ENCODE measurements at regions not wholly inside any gene's neighbourhood (a gene's known extent, or its start where the extent isn't known, plus 50 kb on each side); places are given as distances from the start of the nearest gene placed in this dataset.

- H3K9me3 ChIP-seq, result no peaks in the 10 kb centered on the region
- no peak overlapping the region for H3K27ac ChIP-seq
- peaks cover 0 to 7% of the 10 kb centered on the region in 2 donors for H3K4me1 ChIP-seq
- H3K27me3 ChIP-seq, result no peaks in the 10 kb centered on the region
- no peak overlapping the region for H3K4me3 ChIP-seq
- no peak for TF ChIP-seq CTCF (IDR thresholded peaks at IDR 0.05)
- DNase-seq (ENCODE audit: low spot score), result no peak
- H3K36me3 ChIP-seq, result no peaks in the 10 kb centered on the region
Observed at GRCh38 chr11:70625051-70625450, 226.7 kb downstream of the CTTN start.

- H3K27me3 ChIP-seq, result no peaks in the 10 kb centered on the region
- no peak for TF ChIP-seq CTCF (IDR thresholded peaks at IDR 0.05)
Observed at GRCh38 chr11:70625582-70626518, 227.5 kb downstream of the CTTN start.

GRCh38 chr11:70627219-70627618 is 228.9 kb downstream of the CTTN start:
- Histone ChIP-seq H3K27ac (no peak overlapping the region), H3K9me3 (no peaks in the 10 kb centered on the region), H3K36me3 (no peaks in the 10 kb centered on the region), H3K27me3 (no peaks in the 10 kb centered on the region), H3K4me1 (peaks cover 0 to 7% of the 10 kb centered on the region in 2 donors), H3K4me3 (no peak overlapping the region)
- TF ChIP-seq CTCF (IDR thresholded peaks at IDR 0.05), result no peak
- no peak for DNase-seq (ENCODE audit: low spot score)

More at GRCh38 chr11:70625582-70626518, 227.5 kb downstream of the CTTN start:
- H3K9me3 ChIP-seq, result no peaks in the 10 kb centered on the region
- H3K4me1 ChIP-seq, result peaks cover 0 to 7% of the 10 kb centered on the region in 2 donors
- H3K27ac ChIP-seq, result no peak overlapping the region
- no peak overlapping the region for H3K4me3 ChIP-seq
- no peak for DNase-seq (ENCODE audit: low spot score)
- H3K36me3 ChIP-seq, result no peaks in the 10 kb centered on the region

- peak overlapping the region in 1 of 2 donors; percentile 41 for H3K27ac ChIP-seq
- TF ChIP-seq CTCF (IDR thresholded peaks at IDR 0.05), result no peak
- H3K36me3 ChIP-seq, result no peaks in the 10 kb centered on the region
- H3K4me1 ChIP-seq, result peaks cover 0 to 7% of the 10 kb centered on the region in 2 donors
- no peak for DNase-seq (ENCODE audit: low spot score)
- H3K9me3 ChIP-seq, result no peaks in the 10 kb centered on the region
- no peak overlapping the region for H3K4me3 ChIP-seq
- no peaks in the 10 kb centered on the region for H3K27me3 ChIP-seq
Observed at GRCh38 chr11:70628176-70628854, 230.0 kb downstream of the CTTN start.

- DNase-seq (ENCODE audit: low spot score), result no peak
- H3K4me1 ChIP-seq, result peaks cover 0 to 7% of the 10 kb centered on the region in 2 donors
- no peak for TF ChIP-seq CTCF (IDR thresholded peaks at IDR 0.05)
- peak overlapping the region in 1 of 2 donors; percentile 41 for H3K27ac ChIP-seq
- H3K27me3 ChIP-seq, result no peaks in the 10 kb centered on the region
- no peaks in the 10 kb centered on the region for H3K9me3 ChIP-seq
- H3K36me3 ChIP-seq, result no peaks in the 10 kb centered on the region
- no peak overlapping the region for H3K4me3 ChIP-seq
Observed at GRCh38 chr11:70628855-70629844, 230.8 kb downstream of the CTTN start.

Data from right atrium auricular region (tissue), 2 donors.